ENCODE measurements at regions not wholly inside any gene's neighbourhood (a gene's known extent, or its start where the extent isn't known, plus 50 kb on each side); places are given as distances from the start of the nearest gene placed in this dataset.

GRCh38 chr21:16367079-16367478, 637.3 kb downstream of the USP25 start:
- no peaks in the 10 kb centered on the region for H3K4me1 Mint-ChIP-seq (ENCODE audit: low read depth)
- ChIA-PET CTCF (no interaction called here), POLR2A (no interaction called here)
- no peak overlapping the region for H3K4me3 Mint-ChIP-seq
- no peaks in the 10 kb centered on the region for H3K9me3 Mint-ChIP-seq
- no peak overlapping the region for H3K27ac Mint-ChIP-seq
- no peaks in the 10 kb centered on the region for H3K27me3 Mint-ChIP-seq
- intact Hi-C loops (cut with micrococcal nuclease): no loop called here
- DNase-seq: no peak
- H3K36me3 Mint-ChIP-seq (ENCODE audit: low read depth): no peaks in the 10 kb centered on the region
- no peak for ATAC-seq
- TF ChIP-seq CTCF (IDR thresholded peaks at IDR 0.05): no peak

- intact Hi-C loops (cut with micrococcal nuclease): no loop called here
- H3K27ac Mint-ChIP-seq: no peak overlapping the region
- H3K36me3 Mint-ChIP-seq (ENCODE audit: low read depth): no peaks in the 10 kb centered on the region
- H3K4me1 Mint-ChIP-seq (ENCODE audit: low read depth): no peaks in the 10 kb centered on the region
- ATAC-seq (no peak), DNase-seq (no peak)
- CTCF ChIA-PET: no interaction called here
- H3K9me3 Mint-ChIP-seq: no peaks in the 10 kb centered on the region
- no peak overlapping the region for H3K4me3 Mint-ChIP-seq
- no peaks in the 10 kb centered on the region for H3K27me3 Mint-ChIP-seq
- no peak for TF ChIP-seq CTCF (IDR thresholded peaks at IDR 0.05)
- POLR2A ChIA-PET: no interaction called here
Observed at GRCh38 chr21:16370186-16370585, 640.4 kb downstream of the USP25 start.

- H3K27me3 Mint-ChIP-seq: no peaks in the 10 kb centered on the region
- ATAC-seq: no peak
- no peak for DNase-seq
- no peak overlapping the region for H3K27ac Mint-ChIP-seq
- H3K4me1 Mint-ChIP-seq (ENCODE audit: low read depth): no peaks in the 10 kb centered on the region
- no peaks in the 10 kb centered on the region for H3K36me3 Mint-ChIP-seq (ENCODE audit: low read depth)
- H3K4me3 Mint-ChIP-seq: no peak overlapping the region
- CTCF ChIA-PET: no interaction called here
- POLR2A ChIA-PET: interaction anchor here (0.8 kb wide), 1 partner anchor 1050 kb away, joined by 3 read pairs; no protein-coding TSS in a partner anchor
- H3K9me3 Mint-ChIP-seq: no peaks in the 10 kb centered on the region
- TF ChIP-seq CTCF (IDR thresholded peaks at IDR 0.05): no peak
- intact Hi-C loops (cut with micrococcal nuclease): no loop called here
Observed at GRCh38 chr21:16372586-16372985, 642.8 kb downstream of the USP25 start.

DNA sequence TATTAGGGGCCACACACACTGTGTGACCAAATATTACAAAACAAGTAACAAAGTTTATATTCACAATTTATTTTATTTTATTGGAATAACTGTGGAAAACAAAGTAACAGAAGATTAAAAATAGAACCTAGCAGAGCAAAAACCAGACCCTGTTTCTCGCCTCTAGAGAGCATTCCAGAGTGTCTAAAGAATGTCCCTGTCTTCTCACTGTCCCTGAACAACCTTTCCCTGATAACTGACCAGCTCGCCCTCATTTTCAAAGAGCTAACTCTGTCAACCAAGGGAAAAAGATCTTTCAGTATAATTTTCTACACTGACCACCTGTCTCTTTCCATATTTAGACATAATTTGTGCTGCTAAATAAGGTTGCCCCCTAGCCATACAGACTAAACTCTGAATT, 646.9 kb downstream of the USP25 start:
- ChIA-PET CTCF (no interaction called here), POLR2A (no interaction called here)
- no peaks in the 10 kb centered on the region for H3K9me3 Mint-ChIP-seq
- no peaks in the 10 kb centered on the region for H3K36me3 Mint-ChIP-seq (ENCODE audit: low read depth)
- H3K4me1 Mint-ChIP-seq (ENCODE audit: low read depth): no peaks in the 10 kb centered on the region
- no peaks in the 10 kb centered on the region for H3K27me3 Mint-ChIP-seq
- intact Hi-C loops (cut with micrococcal nuclease): no loop called here
- no peak for DNase-seq
- no peak overlapping the region for H3K4me3 Mint-ChIP-seq
- TF ChIP-seq CTCF (IDR thresholded peaks at IDR 0.05): no peak
- no peak overlapping the region for H3K27ac Mint-ChIP-seq
- ATAC-seq: no peak

GRCh38 chr21:16377120-16377658, 647.4 kb downstream of the USP25 start:
- no peak overlapping the region for H3K4me3 Mint-ChIP-seq
- no peaks in the 10 kb centered on the region for H3K36me3 Mint-ChIP-seq (ENCODE audit: low read depth)

More at GRCh38 chr21:16377120-16377658, 647.4 kb downstream of the USP25 start:
- TF ChIP-seq CTCF (IDR thresholded peaks at IDR 0.05): no peak
- Mint-ChIP-seq H3K9me3 (no peaks in the 10 kb centered on the region), H3K27me3 (no peaks in the 10 kb centered on the region), H3K27ac (no peak overlapping the region), H3K4me1 (ENCODE audit: low read depth) (no peaks in the 10 kb centered on the region)
- DNase-seq (no peak), ATAC-seq (no peak)
- intact Hi-C loops (cut with micrococcal nuclease): no loop called here
- ChIA-PET POLR2A (no interaction called here), CTCF (no interaction called here)
